ENCODE measurements at regions not wholly inside any gene's neighbourhood (a gene's known extent, or its start where the extent isn't known, plus 50 kb on each side); places are given as distances from the start of the nearest gene placed in this dataset.

DNA sequence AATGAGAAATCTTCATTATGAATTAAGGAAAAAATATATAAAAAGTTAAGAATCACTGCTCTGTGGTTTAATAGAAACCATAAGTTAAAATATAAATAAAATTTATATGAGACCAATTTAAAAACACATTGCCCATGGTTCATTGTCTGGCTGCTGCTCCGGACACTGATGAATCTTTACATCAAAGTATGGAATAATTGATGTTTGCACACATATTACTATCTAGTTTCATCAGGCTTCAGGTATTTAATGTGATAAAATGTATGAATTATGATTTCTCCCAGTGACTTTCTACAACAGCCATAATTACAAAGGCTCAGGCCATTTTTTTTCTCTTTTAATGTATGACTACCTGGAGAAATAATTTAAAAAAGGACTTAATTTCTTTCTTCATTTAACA, 599.1 kb upstream of the PRMT6 start:
- no peak overlapping the region for H3K4me3 ChIP-seq (replicated peaks in 1 of 3; ENCODE audit: low read depth in 2 of 3, low read length in 3 of 3)
- Mint-ChIP-seq H3K27ac (no peak overlapping the region), H3K4me1 (no peaks in the 10 kb centered on the region), H3K27me3 (ENCODE audit: low read depth in 3 of 3) (no peaks in the 10 kb centered on the region), H3K9me3 (peaks cover 0 to 7% (median 2%) of the 10 kb centered on the region in 7 donors), H3K4me3 (no peak overlapping the region), H3K36me3 (no peaks in the 10 kb centered on the region)
- H3K9ac ChIP-seq (ENCODE audit: insufficient read depth, low read length, poor library complexity, severe bottlenecking), result no peak overlapping the region
- no peak overlapping the region for H3K4me2 ChIP-seq (replicated peaks; ENCODE audit: extremely low read depth, low read length, poor library complexity, severe bottlenecking)
- no peaks in the 10 kb centered on the region for H3K4me1 ChIP-seq (ENCODE audit: control insufficient read depth in 1 of 2, insufficient read depth in 2 of 2, low read length in 2 of 2)
- H3K27me3 ChIP-seq (ENCODE audit: control insufficient read depth in 2 of 2, insufficient read depth in 2 of 2, low read length in 2 of 2), result no peaks in the 10 kb centered on the region
- WGBS (ENCODE audit: insufficient coverage), result no CpG with 5 or more reads among the region's 1 CpG
- DNase-seq, result no peak
- no peaks in the 10 kb centered on the region for H3K36me3 ChIP-seq (replicated peaks in 1 of 2; ENCODE audit: control insufficient read depth in 1 of 2, insufficient read depth in 2 of 2, low read length in 2 of 2)
- no peak overlapping the region for H3K27ac ChIP-seq (ENCODE audit: low read depth in 1 of 2, low read length in 2 of 2)
- no peak for TF ChIP-seq CTCF (IDR thresholded peaks at IDR 0.05)
- intact Hi-C loops (cut with micrococcal nuclease), result no loop called here
- no peak overlapping the region for H2AFZ ChIP-seq (ENCODE audit: insufficient read depth, low read depth, low read length, poor library complexity, severe bottlenecking)
- no peaks in the 10 kb centered on the region for H4K20me1 ChIP-seq (ENCODE audit: insufficient read depth, low read length)
- peaks cover 0 to 7% of the 10 kb centered on the region in 2 donors for H3K9me3 ChIP-seq (replicated peaks in 1 of 2; ENCODE audit: control insufficient read depth in 1 of 2, insufficient read depth in 1 of 2, low read length in 2 of 2)
- H3K79me2 ChIP-seq (ENCODE audit: insufficient read depth, low read length), result no peaks in the 10 kb centered on the region

- TF ChIP-seq CTCF (IDR thresholded peaks at IDR 0.05), result no peak
- no peaks in the 10 kb centered on the region for H3K27me3 Mint-ChIP-seq (ENCODE audit: low read depth in 3 of 3)
These were observed 597.6 kb upstream of the PRMT6 start for GRCh38 chr1:106458866-106459265.

More at GRCh38 chr1:106458866-106459265, 597.6 kb upstream of the PRMT6 start:
- Histone ChIP-seq H3K79me2 (ENCODE audit: insufficient read depth, low read length) (no peaks in the 10 kb centered on the region), H4K20me1 (ENCODE audit: insufficient read depth, low read length) (no peaks in the 10 kb centered on the region), H2AFZ (ENCODE audit: insufficient read depth, low read depth, low read length, poor library complexity, severe bottlenecking) (no peak overlapping the region), H3K9ac (ENCODE audit: insufficient read depth, low read length, poor library complexity, severe bottlenecking) (no peak overlapping the region), H3K27ac (ENCODE audit: low read depth in 1 of 2, low read length in 2 of 2) (no peak overlapping the region), H3K4me1 (ENCODE audit: control insufficient read depth in 1 of 2, insufficient read depth in 2 of 2, low read length in 2 of 2) (no peaks in the 10 kb centered on the region), H3K4me3 (replicated peaks in 1 of 3; ENCODE audit: low read depth in 2 of 3, low read length in 3 of 3) (no peak overlapping the region), H3K9me3 (replicated peaks in 1 of 2; ENCODE audit: control insufficient read depth in 1 of 2, insufficient read depth in 1 of 2, low read length in 2 of 2) (peaks cover 0 to 7% of the 10 kb centered on the region in 2 donors), H3K4me2 (replicated peaks; ENCODE audit: extremely low read depth, low read length, poor library complexity, severe bottlenecking) (no peak overlapping the region), H3K36me3 (replicated peaks in 1 of 2; ENCODE audit: control insufficient read depth in 1 of 2, insufficient read depth in 2 of 2, low read length in 2 of 2) (no peaks in the 10 kb centered on the region), H3K27me3 (ENCODE audit: control insufficient read depth in 2 of 2, insufficient read depth in 2 of 2, low read length in 2 of 2) (no peaks in the 10 kb centered on the region)
- H3K4me1 Mint-ChIP-seq, result no peaks in the 10 kb centered on the region
- peaks cover 0 to 7% (median 2%) of the 10 kb centered on the region in 7 donors for H3K9me3 Mint-ChIP-seq
- intact Hi-C loops (cut with micrococcal nuclease), result no loop called here
- no peak overlapping the region for H3K4me3 Mint-ChIP-seq
- no peak for DNase-seq
- no peaks in the 10 kb centered on the region for H3K36me3 Mint-ChIP-seq
- 89% methylated on average over 1 of the region's 4 CpGs for WGBS (ENCODE audit: insufficient coverage)
- H3K27ac Mint-ChIP-seq, result no peak overlapping the region
